Peyer's patch (tissue), 4 donors: ENCODE measurements at regions not wholly inside any gene's neighbourhood (a gene's known extent, or its start where the extent isn't known, plus 50 kb on each side); places are given as distances from the start of the nearest gene placed in this dataset.

Experiments
- POLR2A ChIP-seq, 2 donors: fragments of 450-650 bp; IDR thresholded peaks; one replicate each; pipeline ENCODE4 v1.5.1; 2017; ENCODE audit warnings: antibody characterized with exemption in 2 of 2, mild to moderate bottlenecking in 2 of 2, moderate library complexity in 2 of 2
- TF ChIP-seq, protein P1 (sequence below), 6 experiments: fragments of 450-650 bp in 4 of 6; fragments of 200-600 bp in 2 of 6; sonication (generic) in 1 of 6; IDR thresholded peaks; one replicate each; pipeline ENCODE4 v1.5.1; 2017 to 2019; ENCODE audit warnings: antibody characterized with exemption in 6 of 6, mild to moderate bottlenecking in 3 of 6, moderate library complexity in 1 of 6

DNA sequence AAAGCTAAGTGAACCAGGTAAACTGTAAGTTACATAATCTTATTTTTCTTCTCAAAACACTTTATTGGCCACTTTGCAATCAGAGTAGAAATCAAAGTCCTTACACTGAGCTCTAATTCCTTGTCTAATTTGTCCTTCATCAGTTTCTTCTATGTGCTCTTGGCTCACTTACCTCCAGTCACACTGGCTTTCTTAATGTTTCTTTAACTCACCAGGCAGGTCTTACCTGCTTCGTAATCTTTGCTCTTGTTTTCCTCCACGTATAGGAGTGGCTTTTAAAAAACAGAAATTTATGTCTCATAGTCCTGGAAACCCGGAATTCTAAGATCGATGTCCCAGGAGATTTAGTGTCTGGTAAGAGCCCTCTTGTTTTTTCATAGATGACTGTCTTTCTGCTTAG lies 1462.1 kb downstream of the FSTL5 start:
- TF ChIP-seq, protein P1, sequence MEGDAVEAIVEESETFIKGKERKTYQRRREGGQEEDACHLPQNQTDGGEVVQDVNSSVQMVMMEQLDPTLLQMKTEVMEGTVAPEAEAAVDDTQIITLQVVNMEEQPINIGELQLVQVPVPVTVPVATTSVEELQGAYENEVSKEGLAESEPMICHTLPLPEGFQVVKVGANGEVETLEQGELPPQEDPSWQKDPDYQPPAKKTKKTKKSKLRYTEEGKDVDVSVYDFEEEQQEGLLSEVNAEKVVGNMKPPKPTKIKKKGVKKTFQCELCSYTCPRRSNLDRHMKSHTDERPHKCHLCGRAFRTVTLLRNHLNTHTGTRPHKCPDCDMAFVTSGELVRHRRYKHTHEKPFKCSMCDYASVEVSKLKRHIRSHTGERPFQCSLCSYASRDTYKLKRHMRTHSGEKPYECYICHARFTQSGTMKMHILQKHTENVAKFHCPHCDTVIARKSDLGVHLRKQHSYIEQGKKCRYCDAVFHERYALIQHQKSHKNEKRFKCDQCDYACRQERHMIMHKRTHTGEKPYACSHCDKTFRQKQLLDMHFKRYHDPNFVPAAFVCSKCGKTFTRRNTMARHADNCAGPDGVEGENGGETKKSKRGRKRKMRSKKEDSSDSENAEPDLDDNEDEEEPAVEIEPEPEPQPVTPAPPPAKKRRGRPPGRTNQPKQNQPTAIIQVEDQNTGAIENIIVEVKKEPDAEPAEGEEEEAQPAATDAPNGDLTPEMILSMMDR (IDR thresholded peaks at IDR 0.05): no peak
- no peak for TF ChIP-seq POLR2A (IDR thresholded peaks at IDR 0.05)
